GM18519 (cell line): ENCODE measurements at regions not wholly inside any gene's neighbourhood (a gene's known extent, or its start where the extent isn't known, plus 50 kb on each side); places are given as distances from the start of the nearest gene placed in this dataset.
"Not testable (repeated sequence)": the region's sequence is repeated elsewhere in the genome, so short reads cannot be mapped to it uniquely, and the experiment has no call there.

Experiments used
- ATAC-seq: cut with Tn5 transposase; IDR thresholded peaks from one replicate; pipeline ENCODE4 v1.9.1; 2021; ENCODE audit warnings: mild to moderate bottlenecking, moderate library complexity; ENCODE audit not compliant: unreplicated experiment, low FRiP score

DNA sequence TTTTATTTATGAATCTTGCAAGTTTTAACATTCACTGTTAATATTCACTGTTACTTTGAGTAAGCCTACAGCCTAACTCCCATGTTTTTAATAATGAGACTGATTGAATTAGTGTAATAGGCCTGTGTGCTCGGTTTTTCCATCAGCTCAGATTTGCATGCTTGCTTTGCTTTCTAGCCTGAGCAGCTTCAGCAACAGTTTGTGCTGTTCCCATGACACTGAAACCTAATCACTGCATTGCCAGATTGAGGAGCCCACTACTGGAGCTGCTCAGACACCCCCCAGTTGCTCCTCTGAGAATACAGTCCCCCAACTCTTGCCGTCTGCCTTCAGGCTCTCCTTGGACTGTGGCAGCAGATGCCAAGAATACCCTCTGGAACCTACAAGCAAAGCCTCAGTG lies 695.4 kb downstream of the BRINP3 start:
- no peak for ATAC-seq

DNA sequence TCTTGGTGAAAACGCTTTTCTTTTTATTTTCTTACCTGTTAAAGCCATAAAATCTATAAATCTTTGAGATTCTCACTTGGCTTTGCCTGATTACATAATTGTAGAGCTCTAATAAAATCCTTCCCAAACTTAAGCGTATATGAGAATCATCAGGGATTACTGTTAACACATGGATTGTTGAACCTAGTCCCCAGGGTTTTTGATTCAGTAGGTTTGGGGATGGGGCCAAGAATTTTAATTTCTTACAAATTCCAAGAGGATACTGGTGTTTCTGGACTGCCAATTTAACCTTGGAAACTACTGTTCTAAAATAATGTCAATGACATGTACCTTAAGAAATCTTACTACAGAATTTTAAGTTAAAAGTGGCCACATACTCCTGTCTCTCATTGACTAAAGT lies 694.2 kb downstream of the BRINP3 start:
- ATAC-seq: no peak

DNA sequence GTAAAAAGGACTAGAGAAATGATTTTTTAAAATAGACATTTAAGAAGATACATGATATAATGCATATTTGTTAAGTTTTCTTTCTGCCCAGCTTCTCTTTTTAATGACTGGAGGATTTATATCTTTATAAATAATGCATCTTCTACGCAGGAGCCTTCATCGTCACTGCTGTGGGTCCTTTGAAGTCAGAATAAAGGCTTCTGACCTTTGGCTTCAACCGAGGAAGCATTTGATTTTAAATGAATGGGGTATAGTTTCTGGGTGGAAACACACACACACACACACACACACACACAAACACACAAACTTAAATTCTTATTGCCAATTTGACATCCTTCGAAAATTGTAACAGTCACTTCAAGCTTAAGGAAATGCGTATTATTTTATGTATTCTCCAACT lies 690.9 kb downstream of the BRINP3 start:
- ATAC-seq: no peak

DNA sequence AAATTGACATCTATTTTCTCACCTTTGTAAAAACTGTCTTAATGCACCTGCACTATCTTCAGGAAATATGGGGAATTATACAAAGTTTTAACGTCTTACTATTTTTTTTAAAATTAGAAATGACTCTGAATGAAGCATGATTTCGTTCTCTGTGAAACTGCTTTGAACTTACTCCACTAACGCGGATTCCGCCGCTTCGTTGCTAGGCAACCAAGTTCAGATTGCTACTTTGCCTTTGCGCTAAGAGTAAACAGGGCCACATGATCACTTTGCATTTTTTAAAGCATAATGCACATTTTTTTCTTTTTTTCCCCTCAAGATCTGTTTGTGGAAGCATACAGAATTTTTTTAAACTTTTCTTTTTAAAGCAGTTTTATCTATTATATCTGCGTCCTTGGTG lies 690.5 kb downstream of the BRINP3 start:
- no peak for ATAC-seq

DNA sequence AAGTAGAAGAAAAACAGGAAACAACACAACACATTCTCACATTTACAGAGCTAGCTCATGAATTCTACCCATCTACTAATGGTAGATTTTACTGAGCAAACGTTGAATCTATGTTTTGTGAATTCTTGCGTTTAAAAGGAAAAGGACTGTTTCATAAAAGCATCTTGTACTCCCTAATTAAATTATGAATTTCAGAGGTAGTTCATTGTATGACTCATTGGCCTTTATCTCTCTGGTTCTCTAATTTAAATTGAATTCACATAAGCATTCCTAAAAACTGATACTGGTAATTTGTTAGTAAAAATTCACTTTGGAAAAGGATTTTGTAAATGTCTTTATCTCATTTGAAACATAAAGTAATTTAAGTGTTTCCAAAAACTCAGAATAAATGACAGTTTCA lies 687.3 kb downstream of the BRINP3 start:
- no peak for ATAC-seq

DNA sequence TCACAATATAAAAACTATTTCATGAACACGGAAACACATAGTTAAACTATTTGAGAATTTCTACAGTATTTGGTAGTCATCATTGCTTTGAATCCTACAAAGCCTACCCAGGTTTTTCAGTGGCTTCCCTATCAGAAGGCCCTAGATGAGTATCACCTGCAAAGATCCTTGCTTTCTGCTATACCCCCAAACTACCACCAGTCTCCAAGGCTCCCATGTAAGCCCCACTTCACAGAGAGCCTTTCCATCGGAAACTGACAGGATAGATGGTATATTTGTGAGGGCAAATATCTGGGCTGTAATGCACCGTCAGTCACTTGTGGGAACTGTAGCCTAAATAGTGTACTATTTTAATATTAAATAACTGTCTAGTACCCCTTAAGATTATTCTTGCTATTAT lies 674.3 kb downstream of the BRINP3 start:
- ATAC-seq: no peak

DNA sequence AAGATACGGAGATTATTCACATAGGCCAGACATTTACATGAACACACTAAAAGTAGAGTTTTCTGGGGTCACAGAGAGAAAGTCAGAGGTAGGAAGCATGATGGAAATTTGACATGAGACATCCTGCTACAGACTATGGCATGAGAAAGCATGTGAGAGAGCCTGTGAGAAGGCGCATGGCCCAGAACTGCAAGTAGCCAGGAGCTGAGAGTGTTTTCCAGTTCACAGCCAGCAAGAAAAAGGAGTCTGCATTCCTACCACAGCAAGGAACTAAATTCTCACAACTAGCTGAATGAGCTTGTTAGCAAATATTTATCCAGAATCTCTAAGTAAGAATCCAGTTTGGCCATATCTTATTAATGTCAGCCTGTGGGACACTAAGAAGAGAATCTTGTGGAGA lies 673.3 kb downstream of the BRINP3 start:
- ATAC-seq: no peak

DNA sequence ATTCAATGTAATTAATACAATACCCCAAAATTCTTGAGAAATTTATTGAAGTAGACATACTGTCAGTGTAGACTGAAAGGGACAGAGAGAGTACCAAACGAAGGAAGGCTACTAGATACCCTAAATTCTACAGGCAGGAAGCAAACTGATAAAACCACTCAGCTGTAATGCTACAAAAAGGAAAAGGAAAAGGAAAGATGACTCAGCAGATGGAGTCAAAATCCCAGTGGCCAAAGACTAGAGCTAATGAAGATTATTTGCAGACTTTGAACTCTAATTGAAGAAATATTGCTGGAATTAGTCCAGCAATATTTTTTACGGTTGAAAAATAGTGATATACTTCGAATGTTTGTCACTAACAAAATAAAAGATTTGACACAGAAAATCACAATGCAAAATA lies 671.9 kb downstream of the BRINP3 start:
- no peak for ATAC-seq

DNA sequence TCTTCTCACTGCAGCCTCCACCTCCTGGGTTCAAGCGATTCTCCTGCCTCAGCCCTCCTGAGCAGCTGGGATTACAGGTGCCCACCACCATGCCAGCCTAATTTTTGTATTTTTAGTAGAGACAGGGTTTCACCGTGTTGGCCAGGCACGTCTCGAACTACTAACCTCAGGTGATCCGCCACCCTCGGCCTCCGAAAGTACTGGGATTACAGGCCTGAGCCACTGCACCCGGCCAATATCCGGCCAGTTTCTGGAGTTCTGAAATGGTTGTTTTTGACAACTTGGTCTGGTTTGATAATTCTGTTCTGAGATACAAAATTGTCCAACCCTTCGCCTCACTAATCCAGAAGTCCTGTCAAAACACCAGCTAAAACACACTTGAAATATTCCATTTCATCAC lies 667.0 kb downstream of the BRINP3 start:
- ATAC-seq: not testable (repeated sequence)

DNA sequence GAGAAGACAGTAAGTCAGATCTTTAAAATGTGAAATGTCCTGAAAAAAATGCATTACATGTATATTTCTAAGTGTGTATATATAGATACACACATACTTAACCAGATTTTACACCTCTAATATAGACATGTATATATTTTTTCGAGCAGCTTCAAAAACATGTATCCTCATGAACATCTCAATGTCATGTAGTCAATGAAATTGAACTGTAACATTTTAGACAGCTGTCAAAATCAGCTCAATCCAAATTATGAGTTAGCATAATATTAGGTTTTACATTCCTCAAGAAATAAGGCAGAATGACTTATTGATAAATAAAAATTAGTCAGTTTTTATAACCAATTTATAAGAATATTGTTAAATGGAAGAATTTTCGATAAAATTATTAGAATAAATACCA lies 665.7 kb downstream of the BRINP3 start:
- ATAC-seq: no peak

DNA sequence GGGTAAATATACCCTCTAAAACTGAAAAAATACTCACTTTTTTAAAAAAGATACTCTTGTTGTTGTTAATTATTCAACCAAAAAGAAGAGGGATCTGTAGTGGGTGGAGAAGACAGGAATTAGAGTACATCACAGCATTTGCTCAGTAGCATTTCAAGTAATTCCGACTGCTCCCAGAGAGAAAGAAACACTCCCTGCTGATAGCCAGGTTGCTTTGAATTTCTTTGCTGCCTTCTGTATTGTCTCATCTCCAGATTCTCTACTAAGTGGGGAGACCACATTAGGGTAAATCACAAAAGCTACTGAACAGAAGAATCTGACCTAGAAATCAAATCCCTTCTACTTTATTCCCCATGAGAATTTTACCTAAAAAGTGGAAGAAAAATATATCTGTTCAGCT lies 661.1 kb downstream of the BRINP3 start:
- no peak for ATAC-seq

DNA sequence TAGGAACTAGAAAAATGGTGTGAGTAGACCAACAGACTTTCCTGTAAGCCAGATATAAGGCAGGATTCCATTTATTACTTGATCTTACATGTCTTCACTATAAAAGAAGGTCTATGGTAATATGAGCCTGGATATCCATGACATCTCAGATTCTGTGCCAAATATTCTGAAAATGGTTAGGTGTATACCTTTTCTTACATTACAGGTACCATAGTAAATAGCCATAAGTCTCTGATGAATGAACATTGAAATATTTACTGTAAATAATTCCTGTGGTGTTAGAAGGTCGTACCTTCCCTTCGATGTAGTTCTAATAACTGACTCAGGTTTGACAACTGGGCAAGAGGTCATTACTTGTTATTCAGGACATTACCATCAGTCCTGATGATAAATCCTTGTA lies 657.9 kb downstream of the BRINP3 start:
- ATAC-seq: no peak

DNA sequence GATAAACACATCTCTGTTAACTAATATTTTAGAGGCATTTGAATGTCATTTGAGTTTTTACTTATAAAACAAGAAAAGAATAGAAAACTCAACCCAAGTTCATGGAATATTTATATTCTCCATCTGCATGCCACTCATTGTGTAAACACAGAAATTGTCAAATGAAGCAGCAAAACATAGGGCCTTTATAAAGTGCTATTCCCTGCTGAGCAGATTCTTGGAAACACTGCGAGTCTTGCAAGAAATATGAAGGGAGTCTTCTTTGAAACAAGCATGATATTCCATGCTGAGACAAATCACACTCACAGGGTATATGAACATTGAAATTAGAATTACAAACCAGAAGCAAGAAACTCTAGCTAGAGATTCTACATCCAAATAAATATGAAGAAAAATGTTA lies 655.8 kb downstream of the BRINP3 start:
- no peak for ATAC-seq

DNA sequence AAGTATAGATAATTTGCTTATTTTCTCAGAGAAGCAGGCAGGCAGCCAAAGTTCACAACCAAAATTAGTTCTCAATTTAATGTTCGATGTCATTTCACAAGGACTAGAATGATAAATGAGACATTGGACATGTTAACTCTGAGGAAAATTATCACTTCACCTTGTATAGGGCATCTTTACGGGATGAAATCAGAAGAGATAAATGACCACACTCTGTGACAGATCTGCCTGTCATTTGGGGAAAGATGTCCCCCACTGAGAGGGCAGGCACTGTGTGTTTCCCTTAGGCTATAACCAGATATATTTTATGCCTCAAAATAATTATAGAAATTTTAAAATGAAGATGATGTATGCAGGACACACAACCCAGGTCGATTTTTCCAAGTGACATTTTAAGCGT lies 642.9 kb downstream of the BRINP3 start:
- ATAC-seq: no peak

DNA sequence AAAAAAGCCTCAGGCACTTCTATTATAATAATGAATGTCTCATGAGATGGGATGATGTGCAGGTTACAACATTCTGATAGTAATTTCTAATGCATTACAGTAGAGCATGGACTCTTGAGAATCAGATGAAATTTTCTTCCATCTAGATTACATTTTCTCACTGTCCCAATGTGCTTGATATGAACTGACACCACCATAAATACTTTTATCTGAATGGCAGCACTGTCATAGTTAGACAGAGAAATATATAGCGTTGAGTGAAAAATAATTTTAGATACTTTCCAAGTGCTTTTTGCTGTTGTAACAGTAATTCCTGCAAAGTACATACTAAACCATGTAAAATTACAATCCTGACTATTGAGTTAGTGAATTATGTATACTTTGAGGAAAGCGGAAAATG lies 630.1 kb downstream of the BRINP3 start:
- no peak for ATAC-seq

DNA sequence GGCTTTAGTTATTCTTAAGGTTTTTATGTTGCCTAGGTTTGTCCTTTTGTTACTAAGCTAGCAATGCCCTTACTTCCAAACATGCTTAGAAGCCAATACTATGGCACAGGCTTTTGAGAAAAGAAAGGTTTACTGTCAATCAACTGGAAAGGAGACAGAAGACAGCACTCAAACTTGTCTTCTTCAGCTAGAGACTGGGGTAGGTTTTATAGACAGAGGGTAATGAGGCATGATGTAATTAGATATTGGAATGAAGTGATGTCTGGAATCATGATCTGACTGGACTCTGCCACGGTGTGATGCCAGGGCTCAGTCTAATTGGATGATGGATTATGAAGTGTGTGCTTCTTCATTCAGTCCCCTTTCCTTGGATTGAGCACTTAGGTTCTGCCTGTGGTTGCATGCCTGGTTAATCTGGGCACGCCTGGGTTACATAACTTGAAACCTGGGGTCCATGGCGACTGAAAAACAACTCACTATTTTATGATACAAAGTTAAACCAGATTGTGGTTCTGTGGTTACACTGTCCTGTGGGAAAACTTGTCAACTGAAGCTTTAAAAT lies 625.8 kb downstream of the BRINP3 start:
- ATAC-seq: no peak

DNA sequence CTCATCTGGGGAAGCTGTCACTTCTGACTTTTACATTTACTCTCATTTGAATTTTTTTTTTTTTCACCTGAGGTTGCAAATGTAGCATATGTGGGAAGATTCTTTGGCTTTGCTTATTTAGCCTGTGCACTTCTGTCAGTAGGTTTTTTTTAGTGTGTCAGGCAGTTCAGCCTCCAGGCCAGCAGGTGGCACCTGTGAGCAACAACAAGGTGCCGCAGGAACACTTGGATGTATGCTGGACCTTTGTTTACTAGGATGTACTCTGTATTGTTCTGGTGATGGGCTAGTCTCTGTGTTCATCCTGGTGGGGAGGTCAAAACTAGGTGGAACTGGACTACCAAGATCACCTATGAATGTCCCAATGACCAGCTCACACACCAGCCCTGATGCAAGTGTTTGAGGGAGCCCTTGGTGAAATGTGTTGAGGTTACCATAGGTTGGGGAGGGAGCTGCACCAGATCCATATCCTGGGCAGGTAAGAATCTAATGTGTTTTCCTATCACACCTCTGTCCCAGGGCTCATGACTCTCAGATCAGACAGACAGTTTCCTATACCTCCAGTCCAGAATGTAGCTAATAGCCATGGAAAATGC lies 618.2 kb downstream of the BRINP3 start:
- ATAC-seq: peak; percentile 90

DNA sequence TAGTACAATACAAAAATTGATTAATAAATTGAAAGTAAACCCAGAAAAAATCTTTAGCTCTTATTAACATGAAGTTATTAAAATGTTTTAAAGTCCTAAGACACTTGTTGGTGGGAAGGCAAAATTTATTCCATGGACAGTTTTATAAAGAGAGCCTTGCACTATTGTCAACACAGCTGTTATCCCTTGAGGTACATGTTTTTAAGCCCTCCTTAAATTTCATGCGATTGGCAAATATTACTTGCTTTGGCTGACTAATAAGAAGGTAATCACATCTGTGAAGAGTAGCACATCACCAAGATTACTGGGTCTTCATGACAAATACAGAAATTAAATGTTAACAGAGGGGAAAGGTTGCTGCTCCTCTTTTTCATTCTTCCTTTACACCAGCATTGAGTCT lies 611.1 kb downstream of the BRINP3 start:
- ATAC-seq: no peak

DNA sequence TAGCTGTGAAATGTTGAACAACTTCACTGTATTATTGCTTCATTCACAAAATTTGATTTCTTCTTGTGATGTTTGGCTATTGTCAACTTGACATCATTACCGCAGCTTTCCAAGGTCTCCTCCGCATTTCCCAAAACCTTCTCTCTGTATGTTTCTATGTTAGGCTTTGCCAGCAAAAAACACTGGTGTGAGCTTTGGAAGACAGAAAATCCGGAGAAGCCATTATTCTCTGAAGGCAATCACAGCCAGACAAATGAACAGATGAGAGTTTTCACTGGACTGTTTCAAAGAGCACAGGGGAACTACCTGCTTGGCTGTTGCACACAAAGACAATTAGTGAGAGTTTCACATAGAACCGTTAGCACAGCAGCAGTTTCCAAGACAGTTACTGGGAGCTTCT lies 609.6 kb downstream of the BRINP3 start:
- no peak for ATAC-seq

DNA sequence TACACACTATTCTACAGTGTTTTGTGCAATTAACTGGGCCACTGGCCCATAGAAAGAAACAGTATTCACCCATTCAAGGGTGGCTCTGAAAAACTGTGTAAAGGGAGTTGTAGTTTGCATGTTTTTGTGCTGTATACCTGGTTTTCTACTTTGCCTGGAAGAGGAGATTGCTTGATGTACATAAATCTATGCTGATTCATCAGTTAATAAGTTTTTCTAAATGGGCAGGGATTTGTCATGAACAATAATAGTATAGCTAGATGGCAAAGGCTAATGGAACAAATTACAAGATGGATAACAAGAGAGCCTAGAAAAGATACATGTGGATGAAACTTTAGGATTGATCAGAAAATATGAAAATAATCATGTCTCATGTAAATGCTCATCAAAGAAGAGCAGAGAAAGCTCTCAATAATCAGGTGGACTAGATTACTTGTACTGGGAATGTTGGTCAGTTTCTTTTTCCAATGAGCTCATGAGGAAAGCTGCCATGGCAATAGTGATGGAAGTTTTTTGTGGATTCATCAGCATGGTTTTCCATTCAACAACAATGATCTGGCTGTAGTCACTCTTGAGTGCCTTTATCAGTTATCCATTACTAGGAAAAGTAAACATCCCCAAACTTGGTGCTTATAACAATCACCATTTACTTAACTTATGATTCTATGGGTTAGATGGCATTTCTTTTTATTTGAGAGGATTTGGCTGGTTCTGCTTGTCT lies 602.8 kb downstream of the BRINP3 start:
- no peak for ATAC-seq

DNA sequence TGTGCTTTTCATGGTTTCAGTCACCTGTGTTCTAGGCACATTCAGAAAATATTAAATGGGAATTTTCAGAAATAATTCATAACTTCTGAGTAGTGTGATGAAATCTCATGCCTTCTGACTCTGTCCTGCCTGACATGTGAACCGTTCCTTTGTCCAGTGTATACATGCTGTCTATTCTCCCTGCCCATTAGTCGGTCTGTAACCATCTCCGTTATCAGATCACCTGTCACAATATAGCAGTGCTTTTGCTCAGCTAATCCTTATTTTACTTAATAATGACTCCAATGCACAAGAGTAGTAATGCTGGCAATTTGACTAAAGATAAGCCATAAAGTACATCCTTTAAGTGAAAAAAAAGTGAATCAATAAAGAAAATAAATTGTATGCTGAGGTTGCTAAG lies 597.5 kb downstream of the BRINP3 start:
- no peak for ATAC-seq

DNA sequence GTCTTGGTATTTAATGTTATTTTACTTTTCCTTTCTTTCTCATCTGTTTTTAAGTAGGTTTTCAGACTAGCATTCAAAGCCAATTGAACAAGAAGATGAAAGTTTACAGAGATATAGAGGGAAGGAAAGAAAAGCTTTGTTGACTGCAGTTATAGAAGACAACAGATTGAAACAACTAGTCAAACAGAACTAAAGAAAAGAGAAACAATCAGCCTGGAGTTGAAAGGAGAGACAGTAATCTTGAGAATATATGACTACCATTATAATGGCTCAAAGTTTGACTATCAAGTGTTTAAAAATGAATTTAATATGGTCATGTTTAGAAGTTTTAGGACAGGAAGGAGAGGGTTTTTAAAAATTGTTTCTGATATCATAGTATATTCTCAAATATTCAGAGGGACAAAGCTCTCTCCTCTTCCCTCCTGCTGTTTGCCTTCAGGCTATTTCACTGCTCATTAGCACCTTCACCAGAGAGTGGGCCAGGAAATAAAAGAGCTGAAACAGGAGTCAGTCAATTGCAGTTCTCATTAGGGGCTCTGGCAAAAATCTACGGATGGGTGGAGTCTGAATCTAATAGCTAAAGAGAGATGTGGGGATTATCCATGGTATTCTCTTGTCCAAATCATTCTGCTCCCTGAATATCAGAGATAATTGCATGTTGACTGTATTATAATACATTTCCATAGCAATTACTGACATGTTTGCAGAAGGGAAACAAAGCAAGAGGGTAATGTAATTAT lies 577.8 kb downstream of the BRINP3 start:
- no peak for ATAC-seq
